ENCODE measurements at regions not wholly inside any gene's neighbourhood (a gene's known extent, or its start where the extent isn't known, plus 50 kb on each side); places are given as distances from the start of the nearest gene placed in this dataset.

DNA sequence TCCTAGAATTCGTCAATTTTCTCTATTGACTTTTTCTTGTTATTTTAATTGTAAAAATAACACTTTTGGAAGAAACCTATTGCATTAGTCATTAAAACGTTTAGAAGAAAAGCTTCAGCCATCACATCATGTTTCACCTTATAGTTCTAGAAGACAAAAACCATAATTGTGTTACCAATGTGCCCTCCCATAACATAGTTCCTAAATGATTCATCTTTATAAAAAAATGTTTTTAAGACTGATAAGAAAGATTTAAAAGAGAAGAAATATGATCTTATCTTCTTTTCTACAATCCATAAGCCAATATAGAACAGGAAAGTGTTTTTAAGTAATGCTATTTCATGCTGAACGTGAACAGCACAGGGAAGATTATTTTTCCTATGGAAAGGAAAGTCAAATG lies 316.6 kb upstream of the NDST4 start:
- no peak for TF ChIP-seq TEAD4 (IDR thresholded peaks at IDR 0.05)
- no peak for TF ChIP-seq REST (IDR thresholded peaks at IDR 0.05; ENCODE audit: low read depth)
- no peak for TF ChIP-seq USF1 (IDR thresholded peaks at IDR 0.05)
- no peak for TF ChIP-seq TAF1 (IDR thresholded peaks at IDR 0.05; ENCODE audit: low read depth)
- TF ChIP-seq NFIC (IDR thresholded peaks at IDR 0.05) = no peak
- no peak for TF ChIP-seq CREB1 (IDR thresholded peaks at IDR 0.05; ENCODE audit: low read depth)
